Right lobe of liver (tissue), 6 donors: ENCODE measurements at regions not wholly inside any gene's neighbourhood (a gene's known extent, or its start where the extent isn't known, plus 50 kb on each side); places are given as distances from the start of the nearest gene placed in this dataset.

Source experiments
- ATAC-seq, 4 donors: fragments of 200-7000 bp; cut with Tn5 transposase; one replicate each; pipeline ENCODE4 v1.9.1; 2020; ENCODE audit warnings: mild to moderate bottlenecking in 4 of 4, moderate library complexity in 4 of 4
- DNase-seq, 3 donors: peaks; one replicate each; pipeline ENCODE4 v3.0.0-alpha.2; 2020
- H3K27ac ChIP-seq, 3 donors: fragments of 200-600 bp; one replicate each; pipeline ENCODE4 v1.8.0; 2022
- H3K27me3 ChIP-seq, 2 donors: fragments of 200-600 bp; one replicate each; pipeline ENCODE4 v1.8.0; 2022
- H3K36me3 ChIP-seq, 4 donors: fragments of 200-600 bp; sonication (generic) in 1 of 4; one replicate each; pipeline versions ENCODE4 v1.5.1 to v1.8.0; 2017 to 2022; ENCODE audit warnings: control low read depth in 1 of 4
- H3K4me1 ChIP-seq, 4 donors: fragments of 200-600 bp; sonication (generic) in 1 of 4; one replicate each; pipeline versions ENCODE4 v1.5.1 to v1.8.0; 2017 to 2022; ENCODE audit warnings: control low read depth in 1 of 4
- H3K4me3 ChIP-seq, 3 donors: fragments of 200-600 bp; one replicate each; pipeline ENCODE4 v1.8.0; 2022
- H3K9me3 ChIP-seq, 4 donors: fragments of 200-600 bp; sonication (generic) in 1 of 4; one replicate each; pipeline versions ENCODE4 v1.5.1 to v1.8.0; 2017 to 2022; ENCODE audit warnings: control low read depth in 1 of 4
- POLR2A ChIP-seq: fragments of 450-650 bp; IDR thresholded peaks from one replicate; pipeline ENCODE4 v1.6.1; 2017; ENCODE audit warnings: antibody characterized with exemption, mild to moderate bottlenecking
- WGBS: methylation state at CpG from one replicate; pipeline ENCODE4 v1.1.6; 2018; ENCODE audit warnings: low coverage, low lambda C conversion rate; ENCODE audit not compliant: insufficient coverage; ENCODE audit errors: missing lambda C conversion rate; 5-methylcytosine and 5-hydroxymethylcytosine counted together
- intact Hi-C, 2 donors: fragments of 100-400 bp; cut with DNase I; formaldehyde crosslinking; loops; one replicate each; pipeline versions ENCODE4 v1.11.2 to v1.14.1; 2022
- TF ChIP-seq, protein P1 (sequence below), 4 donors: fragments of 200-600 bp in 3 of 4; fragments of 450-650 bp in 1 of 4; IDR thresholded peaks; one replicate each; pipeline versions ENCODE4 v1.5.1 to v1.8.0; 2016 to 2022; ENCODE audit warnings: antibody characterized with exemption in 4 of 4, mild to moderate bottlenecking in 2 of 4
- donor health status: DM: no; HTN: yes; CAD: no.
- donor health status: DM: no; HTN: no; CAD: no.
- donor health status: DM: no; HTN: no; CAD: no.
- donor health status: DM: no; HTN: yes; CAD: no.
- donor health status: DM: no; HTN: yes; CAD: no.

DNA sequence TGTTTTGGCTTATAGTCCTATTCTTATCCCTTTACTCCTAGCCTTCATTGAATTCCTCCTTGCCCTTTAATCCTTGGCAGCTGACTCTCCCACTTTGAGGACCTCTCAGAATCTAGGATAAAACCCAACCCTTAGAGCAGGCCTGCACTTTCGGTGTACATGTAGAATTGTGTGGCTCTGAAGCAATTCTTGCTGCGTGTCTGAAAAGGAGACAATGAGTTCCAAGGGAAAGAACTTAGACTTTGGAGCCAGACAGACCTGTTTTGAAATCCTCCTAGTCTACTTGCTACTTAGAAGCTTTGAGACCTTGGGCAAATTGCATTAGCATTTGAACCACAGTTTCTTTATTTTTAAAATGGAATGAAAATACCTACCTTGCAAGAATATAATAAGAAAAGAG lies 175.2 kb downstream of the BEND2 start:
- no peaks in the 10 kb centered on the region for H3K36me3 ChIP-seq
- intact Hi-C loops = no loop called here
- no peak overlapping the region for H3K27ac ChIP-seq
- DNase-seq = no peak
- ATAC-seq = no peak
- TF ChIP-seq POLR2A = no peak
- TF ChIP-seq, protein P1, sequence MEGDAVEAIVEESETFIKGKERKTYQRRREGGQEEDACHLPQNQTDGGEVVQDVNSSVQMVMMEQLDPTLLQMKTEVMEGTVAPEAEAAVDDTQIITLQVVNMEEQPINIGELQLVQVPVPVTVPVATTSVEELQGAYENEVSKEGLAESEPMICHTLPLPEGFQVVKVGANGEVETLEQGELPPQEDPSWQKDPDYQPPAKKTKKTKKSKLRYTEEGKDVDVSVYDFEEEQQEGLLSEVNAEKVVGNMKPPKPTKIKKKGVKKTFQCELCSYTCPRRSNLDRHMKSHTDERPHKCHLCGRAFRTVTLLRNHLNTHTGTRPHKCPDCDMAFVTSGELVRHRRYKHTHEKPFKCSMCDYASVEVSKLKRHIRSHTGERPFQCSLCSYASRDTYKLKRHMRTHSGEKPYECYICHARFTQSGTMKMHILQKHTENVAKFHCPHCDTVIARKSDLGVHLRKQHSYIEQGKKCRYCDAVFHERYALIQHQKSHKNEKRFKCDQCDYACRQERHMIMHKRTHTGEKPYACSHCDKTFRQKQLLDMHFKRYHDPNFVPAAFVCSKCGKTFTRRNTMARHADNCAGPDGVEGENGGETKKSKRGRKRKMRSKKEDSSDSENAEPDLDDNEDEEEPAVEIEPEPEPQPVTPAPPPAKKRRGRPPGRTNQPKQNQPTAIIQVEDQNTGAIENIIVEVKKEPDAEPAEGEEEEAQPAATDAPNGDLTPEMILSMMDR (IDR thresholded peaks at IDR 0.05) = no peak
- no peak overlapping the region for H3K4me3 ChIP-seq
- H3K4me1 ChIP-seq = no peaks in the 10 kb centered on the region
- WGBS = 47% methylated on average over 2 of the region's 2 CpGs
- H3K9me3 ChIP-seq = no peaks in the 10 kb centered on the region
- peaks cover 0 to 4% of the 10 kb centered on the region in 2 donors for H3K27me3 ChIP-seq

DNA sequence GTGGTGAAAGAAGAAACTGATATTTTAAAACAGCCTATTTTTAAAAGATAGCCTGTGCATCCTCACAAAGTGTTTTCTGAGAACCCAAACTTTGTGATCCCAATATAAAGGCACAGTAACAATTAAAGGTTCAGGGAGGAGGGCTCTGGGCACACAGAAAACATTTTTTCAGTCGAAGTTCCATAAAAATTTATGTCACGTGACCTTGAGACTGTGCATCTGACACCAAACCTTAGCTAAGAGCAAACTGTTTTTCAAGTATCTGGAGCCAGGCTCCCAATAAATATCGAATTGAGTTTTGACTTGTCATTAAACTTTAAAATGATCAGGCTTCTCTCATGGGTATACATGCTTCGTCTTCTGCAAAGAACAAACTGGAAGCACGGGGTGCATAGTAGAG lies 177.9 kb downstream of the BEND2 start:
- intact Hi-C loops = no loop called here
- TF ChIP-seq POLR2A = no peak
- TF ChIP-seq, protein P1 (IDR thresholded peaks at IDR 0.05) = no peak

DNA sequence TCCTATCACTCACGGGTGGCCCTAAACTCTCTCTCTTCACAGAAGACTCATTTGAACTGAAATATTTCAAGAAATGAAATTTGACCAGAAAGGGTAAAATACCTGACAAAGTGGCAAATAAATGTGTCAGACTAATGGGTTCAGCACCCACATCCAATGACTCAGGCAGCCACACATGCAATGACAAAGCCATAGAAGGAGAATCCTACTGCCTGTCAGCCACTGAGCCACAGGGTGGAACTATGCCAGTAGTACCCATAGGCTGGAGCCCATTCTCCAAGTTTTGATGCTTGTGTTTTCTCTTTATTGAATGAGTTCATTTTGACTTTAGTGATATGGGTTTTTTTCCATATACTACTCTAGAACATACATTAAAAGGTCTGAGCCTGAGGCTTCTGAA lies 179.0 kb downstream of the BEND2 start:
- intact Hi-C loops = no loop called here
- H3K9me3 ChIP-seq = no peaks in the 10 kb centered on the region
- no peaks in the 10 kb centered on the region for H3K36me3 ChIP-seq
- 36% methylated on average over 1 of the region's 1 CpG for WGBS
- TF ChIP-seq POLR2A = no peak
- TF ChIP-seq, protein P1 (IDR thresholded peaks at IDR 0.05) = no peak
- ATAC-seq (no peak), DNase-seq (no peak)
- no peak overlapping the region for H3K27ac ChIP-seq
- no peak overlapping the region for H3K4me3 ChIP-seq
- no peaks in the 10 kb centered on the region for H3K4me1 ChIP-seq
- no peaks in the 10 kb centered on the region for H3K27me3 ChIP-seq

More for the DNA sequence above, 177.9 kb downstream of the BEND2 start:
- ATAC-seq (no peak), DNase-seq (no peak)
- H3K4me1 ChIP-seq = no peaks in the 10 kb centered on the region
- no peaks in the 10 kb centered on the region for H3K27me3 ChIP-seq
- no peak overlapping the region for H3K4me3 ChIP-seq
- no peaks in the 10 kb centered on the region for H3K9me3 ChIP-seq
- no peaks in the 10 kb centered on the region for H3K36me3 ChIP-seq
- no peak overlapping the region for H3K27ac ChIP-seq
- WGBS = 35% methylated on average over 5 of the region's 5 CpGs

DNA sequence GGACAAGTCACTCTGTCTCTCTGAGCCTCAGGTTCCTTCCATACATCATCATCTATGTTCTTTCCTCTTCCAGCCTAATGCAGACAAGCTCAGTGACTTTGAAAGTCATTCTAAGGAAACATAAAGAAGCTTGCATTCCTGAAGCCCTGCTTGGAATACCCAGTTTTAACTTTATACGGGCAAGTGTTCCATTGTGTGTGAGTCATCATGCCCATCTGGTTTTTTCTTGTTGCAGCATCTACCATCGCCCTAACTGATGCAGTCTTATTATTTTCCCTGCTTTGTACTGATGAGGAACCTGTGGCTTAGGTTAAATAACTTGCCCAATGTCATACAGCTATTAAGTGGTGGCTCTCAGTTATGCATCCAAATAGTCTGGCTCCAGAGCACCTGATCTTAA lies 177.9 kb upstream of the RAI2 start:
- no peak for TF ChIP-seq POLR2A
- TF ChIP-seq, protein P1 (IDR thresholded peaks at IDR 0.05) = no peak
- no peak for ATAC-seq
- WGBS = 51% methylated on average over 2 of the region's 2 CpGs
- H3K27ac ChIP-seq = no peak overlapping the region
- no peaks in the 10 kb centered on the region for H3K4me1 ChIP-seq
- H3K9me3 ChIP-seq = peaks cover 0 to 6% (median 0%) of the 10 kb centered on the region in 4 donors
- DNase-seq = no peak
- no peaks in the 10 kb centered on the region for H3K36me3 ChIP-seq
- H3K27me3 ChIP-seq = no peaks in the 10 kb centered on the region
- H3K4me3 ChIP-seq = no peak overlapping the region
- intact Hi-C loops = no loop called here

DNA sequence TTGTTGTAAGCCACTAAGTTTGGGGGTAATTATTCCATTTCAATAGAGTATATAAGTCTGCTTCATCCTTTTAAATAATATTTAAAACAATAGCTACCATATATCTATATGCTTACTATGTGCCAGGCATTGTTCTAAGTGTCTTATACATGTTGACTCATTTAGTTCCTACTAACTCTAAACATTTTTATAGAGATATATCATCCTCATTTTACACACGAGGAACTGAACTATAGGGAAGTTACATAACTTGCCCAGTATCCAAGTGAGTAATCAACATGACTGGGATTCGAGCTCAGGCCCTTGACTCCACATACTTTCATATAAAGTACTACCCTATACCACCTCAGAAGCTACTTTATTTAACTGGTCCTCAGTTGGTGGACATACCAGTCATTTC lies 175.3 kb upstream of the RAI2 start:
- WGBS = 23% methylated on average over 2 of the region's 2 CpGs
- no peak overlapping the region for H3K27ac ChIP-seq
- H3K36me3 ChIP-seq = no peaks in the 10 kb centered on the region
- intact Hi-C loops = no loop called here
- no peak overlapping the region for H3K4me3 ChIP-seq
- ATAC-seq (no peak), DNase-seq (no peak)
- H3K27me3 ChIP-seq = no peaks in the 10 kb centered on the region
- H3K9me3 ChIP-seq = peaks cover 0 to 6% (median 0%) of the 10 kb centered on the region in 4 donors
- TF ChIP-seq POLR2A = no peak
- TF ChIP-seq, protein P1 (IDR thresholded peaks at IDR 0.05) = no peak
- H3K4me1 ChIP-seq = no peaks in the 10 kb centered on the region
